Upper lobe of left lung (tissue), 4 donors: ENCODE measurements at regions not wholly inside any gene's neighbourhood (a gene's known extent, or its start where the extent isn't known, plus 50 kb on each side); places are given as distances from the start of the nearest gene placed in this dataset.

Experiments
- EP300 ChIP-seq, 4 donors: sonication (generic); formaldehyde crosslinking; IDR thresholded peaks; one replicate each; pipeline ENCODE4 v1.5.1; 2017; ENCODE audit warnings: antibody characterized with exemption in 4 of 4, control low read depth in 2 of 4
- POLR2AphosphoS5 ChIP-seq, 2 donors: sonication (generic); formaldehyde crosslinking; IDR thresholded peaks; one replicate each; pipeline ENCODE4 v1.5.1; 2017; ENCODE audit warnings: antibody characterized with exemption in 2 of 2

DNA sequence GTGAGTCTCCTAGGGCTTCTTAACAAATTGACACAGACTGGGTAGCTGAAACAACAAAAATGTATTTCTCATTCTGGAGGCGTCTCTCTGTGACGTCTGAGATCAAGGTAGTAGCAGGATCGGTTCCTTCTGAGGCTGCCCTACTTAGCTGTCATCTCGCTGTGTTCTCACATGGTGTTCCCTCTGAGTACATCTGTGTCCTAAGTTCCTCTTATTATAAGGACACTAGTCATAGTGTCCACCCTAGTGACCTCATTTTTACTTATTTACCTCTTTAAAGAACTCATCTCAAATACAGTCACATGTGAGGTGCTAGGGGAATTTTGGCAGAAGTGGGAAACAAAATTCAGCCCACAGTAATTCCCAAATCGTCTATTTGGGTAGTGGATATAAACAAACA lies 529.1 kb downstream of the NPIPA7 start:
- no peak for TF ChIP-seq POLR2AphosphoS5 (IDR thresholded peaks at IDR 0.05)
- TF ChIP-seq EP300 (IDR thresholded peaks at IDR 0.05): no peak
